Karpas-422 (cell line): ENCODE measurements at regions not wholly inside any gene's neighbourhood (a gene's known extent, or its start where the extent isn't known, plus 50 kb on each side); places are given as distances from the start of the nearest gene placed in this dataset.
"Not testable (repeated sequence)": the region's sequence is repeated elsewhere in the genome, so short reads cannot be mapped to it uniquely, and the experiment has no call there.

ENCODE experiments used
- DNase-seq: peaks from one replicate; pipeline ENCODE4 v3.0.0-alpha.2; 2015
- H2AFZ ChIP-seq: fragments of 200-600 bp; sonication (generic); 2 replicates; pipeline ENCODE4 v1.6.1; 2014; ENCODE audit warnings: antibody characterized with exemption, low read length, mixed read lengths
- H3K27ac ChIP-seq: fragments of 200-600 bp; sonication (generic); 2 replicates; pipeline ENCODE4 v1.5.1; 2014; ENCODE audit warnings: mild to moderate bottlenecking, low read length, moderate library complexity
- H3K27me3 ChIP-seq: fragments of 200-600 bp; sonication (generic); 2 replicates; pipeline ENCODE4 v1.6.1; 2014; ENCODE audit warnings: low read length, mixed read lengths
- H3K36me3 ChIP-seq: fragments of 200-600 bp; sonication (generic); 2 replicates; pipeline ENCODE4 v1.6.1; 2014; ENCODE audit warnings: low read length, mixed read lengths; ENCODE audit not compliant: insufficient read depth
- H3K4me1 ChIP-seq: fragments of 200-600 bp; sonication (generic); 2 replicates; pipeline ENCODE4 v1.6.1; 2014; ENCODE audit warnings: mild to moderate bottlenecking, low read length, mixed read lengths
- H3K4me2 ChIP-seq: fragments of 200-600 bp; sonication (generic); 2 replicates; pipeline ENCODE4 v1.6.1; 2014; ENCODE audit warnings: low read length, low read depth, mild to moderate bottlenecking; ENCODE audit not compliant: poor library complexity, severe bottlenecking
- H3K4me3 ChIP-seq: fragments of 200-600 bp; sonication (generic); 2 replicates; pipeline ENCODE4 v1.5.1; 2014; ENCODE audit warnings: mild to moderate bottlenecking, antibody characterized with exemption, low read length, mixed read lengths
- H3K79me2 ChIP-seq: fragments of 200-600 bp; sonication (generic); 2 replicates; pipeline ENCODE4 v1.6.1; 2014; ENCODE audit warnings: mild to moderate bottlenecking, low read length, mixed read lengths
- H3K9ac ChIP-seq: fragments of 200-600 bp; sonication (generic); 2 replicates; pipeline ENCODE4 v1.6.0; 2014; ENCODE audit warnings: low read length
- H3K9me2 ChIP-seq: fragments of 200-600 bp; sonication (generic), shearing (Covaris generic); replicated peaks from 2 replicates; pipeline ENCODE4 v1.6.0; 2014; ENCODE audit warnings: mild to moderate bottlenecking, low read length, moderate library complexity; ENCODE audit not compliant: insufficient read depth
- H3K9me3 ChIP-seq: fragments of 300-700, 200-600 bp; sonication (generic); 2 replicates; pipeline ENCODE4 v1.6.1; 2014; ENCODE audit warnings: low read length, mixed read lengths
- H4K20me1 ChIP-seq: fragments of 200-600 bp; sonication (generic); 2 replicates; pipeline ENCODE4 v1.6.1; 2014; ENCODE audit warnings: mild to moderate bottlenecking, antibody characterized with exemption, low read length, low read depth; ENCODE audit not compliant: insufficient read depth

- H4K20me1 ChIP-seq = no peaks in the 10 kb centered on the region
- H3K79me2 ChIP-seq = no peaks in the 10 kb centered on the region
- no peak overlapping the region for H3K4me3 ChIP-seq
- H3K27me3 ChIP-seq = no peaks in the 10 kb centered on the region; the same call in 1 of the 2 replicates
- peak overlapping the region; percentile 35; the same call in 1 of the 2 replicates for H3K27ac ChIP-seq
- H3K9ac ChIP-seq = peak overlapping the region; percentile 19; the same call in 1 of the 2 replicates
- peaks cover 24% of the 10 kb centered on the region for H3K4me1 ChIP-seq
- H3K4me2 ChIP-seq = peak overlapping the region; percentile 45
- DNase-seq = no peak
- no peaks in the 10 kb centered on the region for H3K9me2 ChIP-seq
- H3K36me3 ChIP-seq = no peaks in the 10 kb centered on the region
- no peak overlapping the region for H2AFZ ChIP-seq
- no peaks in the 10 kb centered on the region for H3K9me3 ChIP-seq
Measured at GRCh38 chr1:38497921-38498656, 361.5 kb downstream of the RRAGC start.

DNA sequence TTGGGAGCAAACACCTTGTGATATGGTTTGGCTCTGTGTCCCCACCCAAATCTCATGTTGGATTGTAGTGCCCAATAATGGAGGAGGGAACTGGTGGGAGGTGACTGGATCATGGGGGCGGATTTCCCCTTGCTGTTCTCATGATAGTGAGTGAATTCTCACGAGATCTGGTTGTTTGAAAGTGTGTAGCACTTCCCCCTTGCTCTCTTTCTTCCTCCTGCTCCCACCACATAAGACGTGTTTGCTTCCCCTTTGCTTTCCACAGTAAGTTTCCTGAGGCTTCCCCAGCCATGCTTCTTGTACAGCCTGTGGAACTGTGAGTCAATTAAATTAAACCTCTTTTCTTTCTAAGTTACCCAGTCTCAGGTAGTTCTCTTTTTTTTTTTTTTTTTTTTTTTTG, 366.3 kb downstream of the RRAGC start:
- not testable (repeated sequence) for H3K27me3 ChIP-seq, H4K20me1 ChIP-seq, H3K9ac ChIP-seq, H2AFZ ChIP-seq, H3K4me1 ChIP-seq, H3K9me3 ChIP-seq, DNase-seq, H3K79me2 ChIP-seq, H3K27ac ChIP-seq, H3K36me3 ChIP-seq, H3K4me2 ChIP-seq, H3K4me3 ChIP-seq, H3K9me2 ChIP-seq

DNA sequence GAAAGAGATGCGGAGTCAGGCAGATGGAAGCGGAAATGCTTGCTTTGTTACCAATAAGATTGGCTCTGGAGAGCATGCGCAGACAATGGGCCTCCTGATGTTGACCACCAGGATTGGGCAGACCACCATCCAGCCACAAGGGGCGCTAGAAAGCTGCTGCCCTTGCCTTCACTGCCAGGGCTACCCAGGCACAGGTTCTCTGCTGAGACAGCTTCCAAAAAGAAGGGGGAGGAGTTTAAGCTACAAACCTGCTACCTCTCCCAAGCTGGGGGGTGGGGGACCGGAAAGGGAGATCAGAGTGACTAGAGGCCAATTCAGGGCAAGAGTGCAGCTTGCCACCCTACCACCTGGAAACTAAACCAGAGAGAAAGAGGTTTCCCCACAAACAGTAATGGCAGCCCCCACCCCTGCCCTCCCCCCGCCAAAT, 369.7 kb downstream of the RRAGC start:
- no peaks in the 10 kb centered on the region for H3K9me2 ChIP-seq
- no peaks in the 10 kb centered on the region for H3K79me2 ChIP-seq
- peak; percentile 84 for DNase-seq
- no peak overlapping the region for H3K4me2 ChIP-seq
- no peak overlapping the region for H3K4me3 ChIP-seq
- no peaks in the 10 kb centered on the region for H4K20me1 ChIP-seq
- no peaks in the 10 kb centered on the region for H3K36me3 ChIP-seq
- no peak overlapping the region for H3K27ac ChIP-seq
- no peak overlapping the region for H2AFZ ChIP-seq
- no peaks in the 10 kb centered on the region for H3K4me1 ChIP-seq
- no peaks in the 10 kb centered on the region for H3K9me3 ChIP-seq
- H3K27me3 ChIP-seq = no peaks in the 10 kb centered on the region
- no peak overlapping the region for H3K9ac ChIP-seq

DNA sequence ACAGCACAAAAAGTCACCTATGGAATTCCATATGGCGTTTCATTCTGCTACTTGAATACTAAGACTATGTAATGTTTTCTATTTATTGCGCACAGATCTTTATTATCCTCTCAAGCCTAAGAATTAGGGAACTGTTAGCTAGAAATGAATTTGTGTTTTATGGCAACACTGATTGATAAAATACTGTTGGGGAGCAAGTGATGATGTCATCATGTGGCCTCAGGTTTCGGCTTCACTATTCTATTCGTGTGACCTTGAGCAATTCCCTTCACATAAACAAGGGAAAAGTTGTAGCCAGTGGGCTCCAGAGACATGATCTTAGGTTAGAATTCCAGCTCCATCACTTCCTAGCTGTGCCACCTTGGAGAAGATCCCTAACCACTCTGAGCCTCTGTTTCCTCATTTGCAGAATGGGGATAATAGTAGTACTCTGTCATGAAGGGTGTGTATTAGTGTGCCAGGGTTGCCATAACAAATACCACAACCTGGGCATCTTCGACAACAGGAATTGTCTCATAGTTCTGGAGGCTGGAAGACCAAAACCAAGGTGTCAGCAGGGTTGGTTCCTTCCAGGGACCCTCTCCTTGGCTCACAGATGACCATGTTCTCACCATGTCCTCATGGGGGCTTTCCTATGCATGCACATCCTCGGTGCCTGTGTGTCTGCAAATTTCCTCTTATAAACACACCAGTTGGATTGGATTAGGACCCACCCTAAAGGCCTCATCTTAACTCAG, 371.2 kb downstream of the RRAGC start:
- no peaks in the 10 kb centered on the region for H3K79me2 ChIP-seq
- H4K20me1 ChIP-seq = no peaks in the 10 kb centered on the region
- no peak overlapping the region for H3K9ac ChIP-seq
- H3K4me3 ChIP-seq = no peak overlapping the region
- H2AFZ ChIP-seq = no peak overlapping the region
- H3K27me3 ChIP-seq = no peaks in the 10 kb centered on the region
- no peaks in the 10 kb centered on the region for H3K36me3 ChIP-seq
- no peak overlapping the region for H3K4me2 ChIP-seq
- H3K27ac ChIP-seq = no peak overlapping the region
- no peak for DNase-seq
- no peaks in the 10 kb centered on the region for H3K9me2 ChIP-seq
- H3K9me3 ChIP-seq = no peaks in the 10 kb centered on the region
- H3K4me1 ChIP-seq = no peaks in the 10 kb centered on the region

GRCh38 chr1:38487396-38487795, 372.2 kb downstream of the RRAGC start:
- no peaks in the 10 kb centered on the region for H4K20me1 ChIP-seq
- no peaks in the 10 kb centered on the region for H3K9me3 ChIP-seq
- H3K27me3 ChIP-seq = no peaks in the 10 kb centered on the region
- no peak overlapping the region for H3K9ac ChIP-seq
- H3K9me2 ChIP-seq = no peaks in the 10 kb centered on the region
- H3K4me2 ChIP-seq = no peak overlapping the region
- DNase-seq = no peak
- no peak overlapping the region for H2AFZ ChIP-seq
- no peak overlapping the region for H3K4me3 ChIP-seq
- H3K27ac ChIP-seq = no peak overlapping the region
- no peaks in the 10 kb centered on the region for H3K36me3 ChIP-seq
- H3K79me2 ChIP-seq = no peaks in the 10 kb centered on the region
- H3K4me1 ChIP-seq = no peaks in the 10 kb centered on the region

DNA sequence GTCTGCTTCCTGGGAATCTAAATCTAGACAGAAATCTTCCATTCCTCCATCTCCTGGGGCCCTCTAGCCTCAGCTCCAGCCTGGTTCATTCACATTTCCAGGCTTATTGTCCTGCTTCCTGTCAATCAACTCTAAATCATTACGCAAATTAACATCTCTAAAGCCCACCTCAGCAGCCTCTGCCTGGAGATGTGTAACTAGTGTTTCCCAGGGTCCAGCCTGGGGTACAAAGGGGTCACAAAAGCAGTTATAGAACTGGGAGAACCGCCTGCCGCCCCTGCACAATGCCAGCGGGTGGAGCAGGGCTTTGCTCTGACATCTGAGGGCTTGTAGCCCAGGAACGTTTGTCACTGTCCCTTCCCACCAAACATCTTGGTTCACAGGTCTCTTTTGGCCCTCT, 373.5 kb downstream of the RRAGC start:
- H3K36me3 ChIP-seq = no peaks in the 10 kb centered on the region
- H4K20me1 ChIP-seq = no peaks in the 10 kb centered on the region
- H3K4me2 ChIP-seq = no peak overlapping the region
- no peaks in the 10 kb centered on the region for H3K27me3 ChIP-seq
- no peaks in the 10 kb centered on the region for H3K9me2 ChIP-seq
- no peaks in the 10 kb centered on the region for H3K9me3 ChIP-seq
- no peak overlapping the region for H3K4me3 ChIP-seq
- no peak overlapping the region for H3K27ac ChIP-seq
- DNase-seq = no peak
- H3K79me2 ChIP-seq = no peaks in the 10 kb centered on the region
- H3K9ac ChIP-seq = no peak overlapping the region
- no peaks in the 10 kb centered on the region for H3K4me1 ChIP-seq
- no peak overlapping the region for H2AFZ ChIP-seq

GRCh38 chr1:38481871-38482826, 377.4 kb downstream of the RRAGC start:
- H3K79me2 ChIP-seq = no peaks in the 10 kb centered on the region
- no peak for DNase-seq
- H3K4me2 ChIP-seq = no peak overlapping the region
- no peak overlapping the region for H3K27ac ChIP-seq
- no peaks in the 10 kb centered on the region for H3K9me3 ChIP-seq
- H3K27me3 ChIP-seq = no peaks in the 10 kb centered on the region
- no peaks in the 10 kb centered on the region for H3K9me2 ChIP-seq
- H3K4me1 ChIP-seq = no peaks in the 10 kb centered on the region
- H3K4me3 ChIP-seq = no peak overlapping the region
- H3K36me3 ChIP-seq = no peaks in the 10 kb centered on the region
- H3K9ac ChIP-seq = no peak overlapping the region
- no peaks in the 10 kb centered on the region for H4K20me1 ChIP-seq
- H2AFZ ChIP-seq = no peak overlapping the region

- not testable (repeated sequence) for DNase-seq, H3K9ac ChIP-seq
Measured at GRCh38 chr1:38479662-38480061, 379.9 kb downstream of the RRAGC start.

More at GRCh38 chr1:38479662-38480061, 379.9 kb downstream of the RRAGC start:
- H3K4me2 ChIP-seq, H3K36me3 ChIP-seq, H3K4me3 ChIP-seq, H3K9me2 ChIP-seq, H3K27me3 ChIP-seq, H2AFZ ChIP-seq, H3K9me3 ChIP-seq, H3K27ac ChIP-seq, H4K20me1 ChIP-seq, H3K79me2 ChIP-seq: not testable (repeated sequence)
- H3K4me1 ChIP-seq = peaks cover 15% of the 10 kb centered on the region
